Endothelial cell of umbilical vein (primary cell): ENCODE measurements at regions not wholly inside any gene's neighbourhood (a gene's known extent, or its start where the extent isn't known, plus 50 kb on each side); places are given as distances from the start of the nearest gene placed in this dataset.

Source experiments
- BruUV-seq: library from RNA; stranded (reverse); fragments of 400-500 nt; replicated peaks from 2 replicates; lab custom pipeline; 2021; lab: Mats Ljungman, UMichigan
- CTCF ChIA-PET: fragments of 300-600, 350-600 bp; sonication (Branson Sonifier 250); formaldehyde crosslinking; loops from one replicate; lab custom pipeline; 2021; ENCODE audit warnings: antibody characterized with exemption, inconsistent platforms; lab: Charles Lee
- POLR2A ChIA-PET: fragments of 300-600, 350-600 bp; sonication (Branson Sonifier 250); formaldehyde crosslinking; loops from one replicate; lab custom pipeline; 2021; ENCODE audit warnings: antibody characterized with exemption, inconsistent platforms; lab: Charles Lee
- DNase-seq: peaks from one replicate; pipeline ENCODE4 v3.0.0-alpha.2; 2011; ENCODE audit warnings: low read depth, low spot score
- FAIRE-seq: peaks from 2 replicates; lab custom pipeline; 2011; peaks lifted over from hg19 to GRCh38; lab: Jason Lieb, UNC
- H2AFZ ChIP-seq: 2 replicates; pipeline ENCODE4 v1.6.0; 2012; ENCODE audit warnings: low read depth, low read length, control low read depth, inconsistent platforms
- H3K27ac ChIP-seq: 2 replicates; pipeline ENCODE4 v1.5.1; 2011; ENCODE audit warnings: low read depth, mild to moderate bottlenecking, control low read depth, low read length, moderate library complexity; ENCODE audit not compliant: insufficient read depth
- H3K27me3 ChIP-seq, 2 experiments: 2 replicates each; pipeline versions ENCODE4 v1.6.0 to v1.6.1; 2011; ENCODE audit warnings: low read length in 2 of 2, mixed read lengths in 1 of 2; ENCODE audit not compliant: control insufficient read depth in 2 of 2, insufficient read depth in 2 of 2
- H3K36me3 ChIP-seq, 2 experiments: 2 replicates in 1 of 2; 3 replicates in 1 of 2; pipeline ENCODE4 v1.5.1; 2011; ENCODE audit warnings: low read length in 2 of 2, mild to moderate bottlenecking in 1 of 2, moderate library complexity in 1 of 2; ENCODE audit not compliant: control insufficient read depth in 2 of 2, insufficient read depth in 2 of 2; ENCODE audit errors: extremely low read depth in 1 of 2
- H3K4me1 ChIP-seq: 3 replicates; pipeline ENCODE4 v1.5.1; 2011; ENCODE audit warnings: mild to moderate bottlenecking, low read length; ENCODE audit not compliant: control insufficient read depth, insufficient read depth; ENCODE audit errors: extremely low read depth
- H3K4me2 ChIP-seq: 2 replicates; pipeline ENCODE4 v1.6.1; 2011; ENCODE audit warnings: low read length, control low read depth, mixed read lengths; ENCODE audit not compliant: insufficient read depth
- H3K4me3 ChIP-seq, 3 experiments: fragments of 200-600 bp in 1 of 3; sonication (generic), shearing (Covaris generic) in 1 of 3; replicated peaks in 1 of 3; 2 replicates each; pipeline ENCODE4 v1.5.1; 2011 to 2016; ENCODE audit warnings: control low read depth in 3 of 3, low read length in 3 of 3, mild to moderate bottlenecking in 2 of 3, inconsistent platforms in 1 of 3, low read depth in 1 of 3, moderate library complexity in 1 of 3; ENCODE audit not compliant: insufficient read depth in 1 of 3
- H3K79me2 ChIP-seq: 2 replicates; pipeline ENCODE4 v1.6.0; 2012; ENCODE audit warnings: low read length, inconsistent platforms; ENCODE audit not compliant: control insufficient read depth, insufficient read depth
- H3K9ac ChIP-seq: replicated peaks from 2 replicates; pipeline ENCODE3; 2011; ENCODE audit warnings: low read length, control low read depth; ENCODE audit not compliant: insufficient read depth; ENCODE audit errors: extremely low read depth
- H3K9me1 ChIP-seq: replicated peaks from 3 replicates; pipeline ENCODE4 v1.6.0; 2011; ENCODE audit warnings: mild to moderate bottlenecking, low read length; ENCODE audit not compliant: control insufficient read depth, insufficient read depth; ENCODE audit errors: extremely low read depth
- H3K9me3 ChIP-seq: replicated peaks from 2 replicates; pipeline ENCODE4 v1.5.1; 2012; ENCODE audit warnings: low read length, inconsistent platforms; ENCODE audit not compliant: control insufficient read depth, insufficient read depth
- H4K20me1 ChIP-seq: replicated peaks from 2 replicates; pipeline ENCODE3; 2011; ENCODE audit warnings: mild to moderate bottlenecking, low read length; ENCODE audit not compliant: control insufficient read depth, insufficient read depth; ENCODE audit errors: extremely low read depth
- CTCF ChIP-seq, 2 donors: IDR thresholded peaks; 1 replicate in 1 of 2; 2 replicates in 1 of 2; pipeline ENCODE4 v1.5.1; 2011; ENCODE audit warnings: low read length in 2 of 2, mild to moderate bottlenecking in 2 of 2, moderate library complexity in 2 of 2, control low read depth in 1 of 2, inconsistent platforms in 1 of 2, low read depth in 1 of 2; ENCODE audit not compliant: insufficient read depth in 1 of 2; ENCODE audit errors: extremely low read depth in 1 of 2
- EZH2 ChIP-seq: IDR thresholded peaks from 2 replicates; pipeline ENCODE4 v1.6.1; 2012; ENCODE audit warnings: borderline replicate concordance, low read depth, mild to moderate bottlenecking, moderate library complexity, low read length, inconsistent platforms; ENCODE audit not compliant: severe bottlenecking
- FOS ChIP-seq: IDR thresholded peaks from 2 replicates; pipeline ENCODE4 v1.6.1; 2011; ENCODE audit warnings: mild to moderate bottlenecking, low read length, moderate library complexity, borderline replicate concordance; ENCODE audit not compliant: insufficient read depth
- GATA2 ChIP-seq: IDR thresholded peaks from 2 replicates; pipeline ENCODE4 v1.7.0; 2011; ENCODE audit warnings: low read depth, mild to moderate bottlenecking, moderate library complexity, mixed read lengths, low read length; ENCODE audit not compliant: insufficient read length, insufficient read depth
- JUN ChIP-seq: IDR thresholded peaks from 2 replicates; pipeline ENCODE4 v1.6.1; 2011; ENCODE audit warnings: borderline replicate concordance, low read depth; ENCODE audit not compliant: insufficient read length, insufficient read depth
- MYC ChIP-seq: IDR thresholded peaks from one replicate; pipeline ENCODE4 v1.6.1; 2011; ENCODE audit warnings: mild to moderate bottlenecking, low read depth, low read length
- POLR2A ChIP-seq: IDR thresholded peaks from 2 replicates; pipeline ENCODE4 v1.6.1; 2012; ENCODE audit warnings: low read depth, mild to moderate bottlenecking, control low read depth, low read length
- POLR2AphosphoS5 ChIP-seq: IDR thresholded peaks from 2 replicates; pipeline ENCODE4 v1.6.1; 2012; ENCODE audit warnings: low read depth, mild to moderate bottlenecking, control low read depth, low read length, moderate library complexity; ENCODE audit not compliant: insufficient read depth
- dilution Hi-C: fragments of 300-500 bp; cut with MboI; formaldehyde crosslinking; loops from one replicate; pipeline ENCODE4 v1.15.0; 2019; ENCODE audit warnings: low sequenced_read_pairs; ENCODE audit not compliant: extremely low pct_ligation_motif_present
- intact Hi-C: fragments of 100-400 bp; cut with micrococcal nuclease; formaldehyde crosslinking; loops from one replicate; pipeline ENCODE4 v1.10.0; 2022
- TF ChIP-seq, protein P1 (sequence below): IDR thresholded peaks from 2 replicates; pipeline ENCODE4 v1.6.1; 2011; ENCODE audit not compliant: insufficient read depth, insufficient read length

- intact Hi-C loops, result no loop called here
- Histone ChIP-seq H3K79me2 (no peaks in the 10 kb centered on the region), H3K36me3 (no peaks in the 10 kb centered on the region), H4K20me1 (no peaks in the 10 kb centered on the region), H2AFZ (no peak overlapping the region), H3K4me2 (no peak overlapping the region), H3K4me3 (no peak overlapping the region), H3K9ac (no peak overlapping the region), H3K27ac (no peak overlapping the region), H3K4me1 (no peaks in the 10 kb centered on the region), H3K27me3 (no peaks in the 10 kb centered on the region), H3K9me1 (no peaks in the 10 kb centered on the region), H3K9me3 (no peaks in the 10 kb centered on the region)
- BruUV-seq, result no TSS peak
- POLR2A ChIA-PET, result no interaction called here
- dilution Hi-C loops, result no loop called here
- FAIRE-seq (no peak), DNase-seq (no peak)
- TF ChIP-seq JUN, result no peak
- no peak for TF ChIP-seq MYC
- no peak for TF ChIP-seq GATA2
- TF ChIP-seq POLR2AphosphoS5, result no peak
- no peak for TF ChIP-seq FOS
- no peak for TF ChIP-seq CTCF (IDR thresholded peaks at IDR 0.05; ENCODE audit: extremely low read depth in 1 of 2, insufficient read depth in 1 of 2, low read depth in 1 of 2, low read length in 2 of 2)
- TF ChIP-seq, protein P1, sequence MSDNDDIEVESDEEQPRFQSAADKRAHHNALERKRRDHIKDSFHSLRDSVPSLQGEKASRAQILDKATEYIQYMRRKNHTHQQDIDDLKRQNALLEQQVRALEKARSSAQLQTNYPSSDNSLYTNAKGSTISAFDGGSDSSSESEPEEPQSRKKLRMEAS, result no peak
- no peak for TF ChIP-seq POLR2A
- TF ChIP-seq EZH2, result no peak
- CTCF ChIA-PET, result no interaction called here
Measured at GRCh38 chr10:78765726-78766335, 302.9 kb upstream of the ZMIZ1 start.
